GM18909 (cell line): ENCODE measurements at regions not wholly inside any gene's neighbourhood (a gene's known extent, or its start where the extent isn't known, plus 50 kb on each side); places are given as distances from the start of the nearest gene placed in this dataset.
"Not testable (repeated sequence)": the region's sequence is repeated elsewhere in the genome, so short reads cannot be mapped to it uniquely, and the experiment has no call there.

Experiments used
- ATAC-seq: cut with Tn5 transposase; IDR thresholded peaks from one replicate; pipeline ENCODE4 v1.9.1; 2021; ENCODE audit warnings: mild to moderate bottlenecking; ENCODE audit not compliant: unreplicated experiment, poor library complexity

DNA sequence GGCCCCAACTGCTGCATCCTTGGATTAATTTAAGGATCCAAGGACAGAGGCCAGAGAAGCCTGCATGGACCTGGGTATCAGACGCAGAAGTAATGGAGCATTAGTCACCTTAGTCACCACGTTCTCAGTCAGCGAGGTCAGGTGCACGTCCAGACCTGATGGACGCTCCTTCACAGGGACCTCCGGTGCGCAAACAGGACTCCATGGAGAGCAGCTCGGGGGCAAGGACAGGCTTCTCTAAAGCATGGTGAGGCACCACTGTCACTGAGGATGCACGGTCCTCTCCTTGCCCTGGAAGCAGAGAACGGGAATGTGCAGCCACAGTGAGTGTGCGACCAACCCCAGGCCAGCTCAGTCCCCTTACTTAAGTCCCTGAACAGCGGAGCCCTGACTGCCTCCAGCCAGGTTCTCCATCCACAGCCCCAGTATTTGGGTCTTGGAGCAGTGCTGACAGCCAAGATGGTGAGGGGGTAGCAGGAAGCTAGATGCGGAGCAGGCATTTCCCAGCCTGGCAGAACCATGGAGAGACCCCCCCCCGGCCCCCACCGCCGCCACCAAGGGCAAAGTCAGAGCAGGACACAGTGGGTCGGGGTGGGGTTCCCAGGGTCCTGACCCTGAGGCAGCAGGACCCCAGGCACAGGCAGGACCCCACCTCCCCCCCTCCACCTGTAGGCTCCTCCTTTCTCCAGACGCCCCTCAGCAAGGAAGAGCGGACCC is 253.4 kb upstream of the SFSWAP start:
- ATAC-seq: no peak

DNA sequence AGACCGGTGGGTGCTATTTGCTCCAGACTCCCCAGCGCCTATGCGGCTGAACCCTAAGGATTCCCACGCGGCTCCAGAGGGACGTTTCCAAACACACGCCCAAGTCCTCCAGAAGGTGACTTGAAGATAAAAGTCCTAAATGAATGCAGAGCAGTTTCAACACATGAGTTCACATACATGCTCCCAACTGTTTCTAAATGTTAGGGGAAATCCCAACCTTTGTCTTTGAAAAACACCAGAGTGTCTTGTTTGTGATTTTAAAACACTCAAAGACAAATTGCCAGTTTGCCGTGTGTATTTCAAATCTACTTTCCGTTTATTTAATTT is 252.9 kb upstream of the SFSWAP start:
- no peak for ATAC-seq

DNA sequence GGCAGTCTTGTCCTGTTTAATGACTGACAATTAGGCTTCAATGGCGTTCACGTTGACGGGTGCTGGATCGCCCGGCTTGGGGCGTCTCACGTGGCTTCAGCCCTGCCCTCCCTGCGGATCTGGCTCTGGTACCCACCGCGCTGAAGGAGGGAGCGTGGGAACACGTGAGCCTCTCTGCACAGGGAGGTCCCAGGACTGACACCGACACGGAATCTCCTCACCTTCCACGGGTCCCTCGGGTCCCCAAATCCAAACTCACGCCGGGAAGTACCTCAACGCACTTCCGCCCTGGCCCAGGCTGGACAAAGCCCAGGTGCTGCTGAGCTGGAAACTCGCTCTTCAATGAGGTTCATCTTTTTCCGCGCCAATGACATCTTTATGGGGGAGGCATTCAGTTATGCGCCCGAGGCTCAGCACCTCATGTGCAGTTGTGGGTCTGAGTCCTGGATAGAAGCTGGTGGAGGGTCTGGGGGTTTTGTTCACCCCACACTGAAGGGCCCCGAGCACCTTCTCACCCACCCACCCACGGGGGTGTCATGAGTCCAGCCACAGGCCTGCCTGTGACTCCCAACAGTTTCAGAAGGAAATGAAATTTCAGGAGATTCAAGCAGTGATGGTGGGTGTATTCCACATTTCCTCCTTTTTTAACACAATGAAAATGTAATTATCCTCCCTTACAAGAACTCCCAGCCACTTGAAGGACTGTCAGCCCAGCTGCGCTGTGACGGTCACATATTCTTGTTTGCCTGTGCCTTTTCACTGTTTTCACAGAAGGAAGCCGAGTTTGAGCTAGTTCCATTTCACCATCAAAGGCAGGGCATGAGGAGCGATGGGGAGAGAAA is 251.7 kb upstream of the SFSWAP start:
- ATAC-seq: no peak

DNA sequence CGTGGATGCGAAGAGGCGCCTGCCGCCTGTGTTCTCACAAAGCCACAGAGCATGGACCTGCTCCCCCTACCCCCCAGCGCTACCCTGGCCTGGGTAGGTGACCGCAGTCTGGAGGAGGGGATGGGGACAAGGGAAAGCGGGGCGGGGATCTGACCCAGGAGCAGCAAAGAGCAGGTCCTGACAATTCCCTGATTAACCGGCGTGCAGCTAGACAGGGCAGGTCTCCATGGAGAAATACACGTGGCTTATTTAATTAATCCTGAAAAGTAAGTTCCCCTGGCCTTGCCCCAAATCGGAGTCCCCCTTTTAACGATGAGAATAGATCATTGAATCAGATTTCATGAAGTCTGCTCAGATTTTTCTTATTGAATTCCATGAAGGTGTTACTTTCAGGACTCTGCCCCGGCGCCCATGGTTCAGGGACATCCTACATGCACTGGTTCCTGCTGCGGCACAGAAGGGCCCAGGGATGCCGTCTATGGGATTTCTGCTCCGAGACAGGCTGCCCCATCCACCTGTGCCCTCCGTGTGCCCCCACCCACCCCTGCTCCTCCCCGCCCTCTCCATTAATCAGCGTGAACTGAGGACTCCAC is 251.0 kb upstream of the SFSWAP start:
- ATAC-seq: no peak

DNA sequence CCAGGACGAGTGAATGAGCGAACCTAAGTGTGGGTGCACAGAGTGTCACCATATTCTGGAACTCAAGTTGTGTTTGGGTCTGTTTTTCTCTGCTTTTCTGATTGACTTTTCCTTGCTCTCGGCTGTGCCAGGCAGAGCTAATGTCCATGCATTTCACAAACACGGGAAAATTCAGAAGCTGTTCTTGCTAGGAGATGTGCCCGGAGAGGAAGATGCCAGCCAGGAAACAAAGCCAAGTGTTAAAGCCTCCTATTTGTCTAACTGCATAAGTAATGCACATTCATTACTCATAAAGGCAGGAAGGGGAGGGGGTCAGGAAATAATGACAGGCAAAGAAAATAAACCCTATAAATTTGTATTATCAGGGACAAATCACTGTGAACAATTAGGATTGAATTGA is 250.4 kb upstream of the SFSWAP start:
- ATAC-seq: no peak

DNA sequence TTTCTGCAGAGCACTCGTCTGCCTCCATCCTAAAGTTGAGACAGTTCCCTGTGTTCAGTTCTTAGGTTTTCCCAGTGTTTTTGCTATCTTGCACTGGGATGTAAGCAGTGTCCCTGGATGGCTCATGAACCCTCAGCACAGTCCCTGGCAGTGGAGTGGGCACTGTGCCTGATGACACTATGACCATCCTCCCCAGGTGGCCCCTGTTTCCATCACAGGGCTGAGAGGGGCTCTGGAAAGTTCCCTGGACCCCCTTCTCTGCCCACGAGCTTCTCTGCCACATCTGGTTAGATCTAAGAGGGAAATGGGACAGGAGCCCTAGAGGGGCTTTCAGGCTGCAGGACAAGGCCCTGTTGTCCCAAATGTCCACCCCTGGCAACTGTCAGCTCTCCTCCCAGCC is 249.8 kb upstream of the SFSWAP start:
- no peak for ATAC-seq

DNA sequence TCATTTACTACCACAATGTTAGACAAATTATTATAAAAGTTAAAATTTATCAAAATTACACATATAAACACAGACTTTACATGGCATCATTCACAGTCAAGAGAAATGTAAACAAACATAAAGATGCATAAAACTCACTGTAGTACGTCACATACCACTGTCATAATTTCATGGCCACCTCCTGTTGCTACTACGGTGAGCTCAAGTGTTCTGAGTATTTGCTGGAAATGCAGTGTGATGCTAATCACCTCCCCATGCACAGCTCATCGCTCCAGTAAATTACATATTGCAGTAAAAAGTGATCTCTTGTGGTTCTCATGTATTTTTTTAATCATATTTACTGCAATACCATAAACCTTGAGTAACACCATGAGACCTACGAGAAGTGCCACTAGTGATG is 247.7 kb upstream of the SFSWAP start:
- no peak for ATAC-seq

DNA sequence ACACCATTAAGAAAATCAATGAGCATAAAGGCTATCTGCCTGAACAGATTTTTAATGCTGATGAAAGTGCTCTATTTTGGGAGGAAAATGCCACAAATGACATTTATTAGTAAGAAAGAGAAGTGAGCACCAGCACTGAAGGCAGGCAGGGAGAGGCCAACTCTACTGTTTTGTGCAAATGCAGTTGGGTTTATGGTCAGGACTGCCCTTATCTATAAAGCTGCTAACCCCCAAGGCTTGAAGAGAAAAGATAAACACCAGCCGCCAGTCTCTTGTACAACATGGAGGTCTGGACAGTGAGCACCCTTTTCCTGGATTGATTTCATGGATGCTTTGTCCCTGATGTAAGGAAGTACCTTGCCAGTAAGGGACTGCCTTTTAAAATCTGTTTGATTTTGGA is 246.8 kb upstream of the SFSWAP start:
- no peak for ATAC-seq

DNA sequence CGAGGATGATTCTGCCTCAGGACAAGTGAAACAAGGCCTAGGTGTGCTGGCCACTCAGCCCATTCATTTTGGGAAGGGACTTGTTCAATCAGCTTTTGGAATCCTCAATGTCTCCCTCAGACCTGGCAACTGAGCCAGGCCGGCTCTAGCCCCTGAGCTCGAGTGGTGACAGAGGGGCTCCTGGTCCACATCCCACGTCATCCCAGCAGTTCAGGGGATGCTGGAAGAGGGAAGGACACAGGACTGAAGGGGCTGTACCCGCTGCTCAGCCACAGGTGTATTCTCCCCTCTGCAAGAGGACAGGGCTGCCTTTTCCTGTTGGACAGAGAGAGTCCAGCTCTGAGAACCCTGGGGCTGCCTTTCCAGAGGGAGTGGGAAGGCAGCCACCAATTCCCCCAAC is 244.6 kb upstream of the SFSWAP start:
- no peak for ATAC-seq

DNA sequence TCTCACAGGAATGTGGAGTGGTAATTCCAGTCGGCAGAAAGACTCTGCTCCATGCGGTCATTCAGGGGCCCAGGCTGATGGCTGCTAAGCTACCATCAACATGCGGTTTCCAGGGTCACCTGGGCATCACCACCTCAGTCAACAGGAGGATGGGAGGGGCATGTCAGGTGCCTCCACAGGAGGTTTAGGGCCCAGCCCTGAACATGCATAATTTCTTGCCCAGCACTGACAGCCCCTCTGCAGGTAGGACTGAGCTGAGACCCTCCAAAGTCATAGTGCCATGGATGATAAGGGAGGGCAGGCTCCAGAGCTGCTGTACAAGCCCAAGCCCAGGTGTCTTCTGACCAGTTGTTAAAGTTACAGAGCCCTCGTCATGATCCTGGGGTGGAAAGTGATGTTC is 244.0 kb upstream of the SFSWAP start:
- no peak for ATAC-seq

DNA sequence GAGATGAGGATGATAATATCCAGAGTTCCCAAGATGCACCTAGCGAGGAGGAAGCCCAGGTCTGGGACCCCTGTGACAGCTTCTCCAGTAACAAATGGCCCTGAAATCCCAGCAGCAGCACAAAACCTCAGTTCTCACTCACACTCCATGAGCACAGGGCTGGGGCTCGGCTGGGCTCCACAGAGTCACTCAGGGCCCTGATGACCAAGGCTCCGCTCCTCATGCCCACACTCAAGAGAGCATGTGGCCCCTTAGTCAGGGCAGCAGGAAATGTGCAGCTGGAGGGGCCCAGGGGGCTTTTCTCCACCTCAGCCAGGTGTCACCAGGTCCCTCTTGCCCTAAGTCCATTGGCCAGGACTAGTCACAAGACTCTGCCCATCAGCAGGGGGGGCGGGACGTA is 242.7 kb upstream of the SFSWAP start:
- no peak for ATAC-seq

DNA sequence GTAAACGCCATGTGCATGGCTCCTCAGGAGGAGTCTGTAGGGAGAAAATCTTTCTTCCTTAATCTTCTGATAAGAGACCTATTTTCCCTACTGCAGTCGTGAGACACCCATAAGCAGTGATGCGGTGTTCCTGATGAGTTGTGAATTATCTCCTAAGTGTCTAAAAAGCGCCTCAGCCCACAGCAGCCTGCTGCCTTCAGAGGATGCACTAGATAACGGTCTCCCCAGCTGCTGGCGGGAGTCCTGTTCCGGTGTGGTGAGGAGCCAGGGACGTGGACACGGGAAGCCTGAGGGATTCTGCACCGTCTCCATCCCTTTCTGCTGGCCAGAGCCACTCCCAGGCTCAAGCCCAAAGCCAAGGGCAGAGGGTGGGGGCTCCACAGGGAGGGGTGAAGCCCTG is 240.9 kb upstream of the SFSWAP start:
- not testable (repeated sequence) for ATAC-seq

DNA sequence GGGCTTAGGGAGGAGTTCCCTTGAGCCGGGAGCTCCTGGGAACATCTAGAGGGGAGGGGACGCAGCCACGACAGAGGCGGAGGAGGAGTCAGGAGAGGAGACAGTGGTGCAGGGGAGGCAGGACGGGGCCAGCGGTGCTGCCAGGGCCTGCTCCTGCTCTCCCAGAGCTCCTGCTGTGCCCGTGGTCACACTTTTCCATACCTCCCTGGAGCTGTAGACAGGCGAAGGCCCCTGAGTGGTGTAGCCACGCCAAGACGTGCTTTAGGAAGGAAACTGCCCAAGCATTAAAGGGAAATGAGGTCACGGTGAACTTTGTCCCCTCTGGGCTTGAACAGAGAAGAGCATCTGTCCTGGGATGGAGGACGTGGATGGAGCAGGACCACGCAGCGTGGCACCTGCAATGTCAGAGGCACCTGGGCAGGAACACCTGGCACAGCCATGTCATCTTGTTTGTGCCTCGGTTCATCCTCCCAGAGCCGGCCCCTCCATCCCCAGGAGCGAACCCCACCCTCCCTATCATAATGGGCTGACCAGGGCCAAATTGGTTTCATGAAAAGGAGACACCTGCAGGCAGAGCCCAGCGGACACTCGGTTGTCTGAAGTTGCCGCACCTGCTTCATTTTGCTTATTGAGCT is 239.5 kb upstream of the SFSWAP start:
- no peak for ATAC-seq

DNA sequence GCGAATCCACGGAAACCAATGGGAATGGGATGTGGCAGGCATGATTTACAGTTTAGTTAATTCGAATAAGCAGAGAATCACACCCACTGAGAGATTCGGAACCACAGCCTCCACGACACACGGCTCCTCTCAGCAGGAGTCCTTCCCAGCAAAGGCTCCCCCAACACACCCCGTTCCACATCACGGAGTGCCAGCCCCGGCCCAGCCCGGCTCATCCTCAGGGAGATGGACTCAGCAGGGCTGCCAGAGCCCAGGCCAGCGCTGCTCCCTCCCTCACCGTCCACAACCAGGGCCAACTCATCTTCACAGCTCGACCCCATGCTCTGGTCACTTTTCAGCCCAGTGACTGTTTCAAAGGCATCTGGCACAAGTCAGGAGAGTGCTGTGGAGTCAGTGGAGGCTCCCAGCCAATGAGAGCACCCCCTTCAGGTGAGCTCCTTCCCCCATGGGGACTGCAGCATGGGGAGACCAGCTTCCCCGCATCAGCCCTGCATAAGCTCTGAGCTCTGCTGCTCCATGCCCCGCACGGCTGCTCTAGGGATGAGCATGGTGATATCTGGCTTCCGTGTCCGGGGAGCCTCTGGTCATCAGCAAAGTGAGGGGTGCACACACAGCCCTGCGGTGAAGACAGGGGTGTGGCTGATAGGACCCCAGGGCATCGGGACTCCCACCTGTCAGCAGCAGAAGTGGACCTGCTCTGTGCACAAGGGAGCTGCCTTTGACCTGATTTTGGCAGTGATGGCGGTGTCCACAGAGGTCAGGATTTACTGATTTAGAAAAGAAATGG is 238.8 kb upstream of the SFSWAP start:
- no peak for ATAC-seq

DNA sequence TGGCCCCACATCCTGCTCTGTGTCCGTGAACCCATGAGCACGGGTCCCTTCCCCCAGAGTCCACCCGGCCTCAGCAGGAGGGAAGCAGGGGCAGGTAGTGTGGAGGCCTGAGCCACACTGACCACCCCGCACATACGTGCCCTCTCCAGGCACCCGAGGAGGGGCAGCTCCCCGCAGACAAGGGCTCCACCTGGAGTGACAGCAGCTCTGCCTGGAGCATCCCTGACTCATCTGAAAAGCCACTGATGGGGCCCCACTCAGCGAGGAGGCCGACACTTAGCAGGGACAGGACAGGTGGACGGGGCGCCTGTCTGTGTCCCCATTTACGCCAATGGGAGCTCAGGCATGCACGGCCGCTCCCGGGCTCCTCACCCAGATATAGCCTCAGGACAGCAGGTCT is 237.6 kb upstream of the SFSWAP start:
- ATAC-seq: no peak

DNA sequence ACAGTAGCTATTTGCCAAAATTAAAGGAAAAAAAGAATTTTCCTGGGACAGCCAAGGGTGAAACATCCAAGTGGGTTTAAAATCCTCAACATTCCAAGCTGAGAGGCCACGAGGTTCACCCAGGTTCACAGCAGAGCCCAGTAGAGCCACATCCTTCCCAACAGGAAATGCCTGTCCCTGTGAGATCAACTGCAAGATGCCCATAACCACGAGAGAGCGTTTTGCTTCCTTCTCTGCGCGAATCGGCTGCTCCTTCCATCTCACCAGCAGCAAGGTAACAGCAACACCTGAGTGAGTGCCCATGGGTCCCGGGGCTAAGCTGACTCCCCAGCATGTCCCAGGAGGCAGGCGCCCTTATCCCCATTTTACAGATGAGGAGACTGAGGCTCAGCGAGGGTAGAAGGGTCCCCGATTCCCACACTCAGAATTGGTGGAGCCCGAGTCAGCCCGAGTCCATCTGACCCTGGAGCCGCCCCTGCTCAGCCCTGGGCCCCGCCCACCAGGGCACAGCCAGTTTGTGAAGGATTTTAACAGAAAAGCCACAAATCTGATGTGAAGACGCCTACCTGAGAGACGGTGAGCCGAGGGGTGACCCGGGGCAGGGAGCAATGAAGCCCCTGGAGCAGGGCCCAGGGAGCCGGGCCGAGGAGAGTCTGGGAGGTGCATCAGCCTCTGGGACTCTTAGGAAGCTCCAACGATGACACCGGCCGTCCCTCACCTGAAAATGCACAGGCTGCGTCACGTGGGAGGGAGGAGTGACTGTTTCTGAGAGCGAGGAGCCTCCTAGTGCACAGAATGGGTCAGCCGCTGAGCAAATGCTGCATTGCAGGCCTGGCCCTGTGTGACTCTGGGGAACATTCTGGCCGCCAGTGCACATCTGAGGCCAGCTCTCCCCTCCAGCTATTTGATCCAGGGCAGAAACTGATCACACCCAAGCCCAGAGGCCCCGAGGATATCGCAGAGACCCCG is 236.9 kb upstream of the SFSWAP start:
- no peak for ATAC-seq

DNA sequence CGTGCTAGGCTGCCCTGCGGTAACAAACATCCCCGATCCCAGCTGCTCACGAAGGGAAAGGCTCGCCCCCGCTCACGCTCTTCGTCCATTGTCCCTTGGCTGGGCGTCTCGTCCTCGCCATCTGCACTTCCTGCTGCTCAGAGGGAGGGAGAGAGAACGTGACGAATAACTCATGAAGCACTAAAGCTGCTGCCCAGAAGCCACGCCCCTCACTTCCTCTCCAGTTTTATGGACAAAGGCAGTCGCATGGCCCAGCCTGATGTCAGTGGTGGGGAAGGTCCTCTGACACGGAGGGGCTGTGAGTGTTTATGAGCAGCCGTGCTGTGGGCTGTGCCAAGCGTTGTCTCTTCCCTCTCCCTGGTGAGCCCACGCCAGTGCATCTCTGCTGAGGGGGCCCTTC is 235.9 kb upstream of the SFSWAP start:
- not testable (repeated sequence) for ATAC-seq

DNA sequence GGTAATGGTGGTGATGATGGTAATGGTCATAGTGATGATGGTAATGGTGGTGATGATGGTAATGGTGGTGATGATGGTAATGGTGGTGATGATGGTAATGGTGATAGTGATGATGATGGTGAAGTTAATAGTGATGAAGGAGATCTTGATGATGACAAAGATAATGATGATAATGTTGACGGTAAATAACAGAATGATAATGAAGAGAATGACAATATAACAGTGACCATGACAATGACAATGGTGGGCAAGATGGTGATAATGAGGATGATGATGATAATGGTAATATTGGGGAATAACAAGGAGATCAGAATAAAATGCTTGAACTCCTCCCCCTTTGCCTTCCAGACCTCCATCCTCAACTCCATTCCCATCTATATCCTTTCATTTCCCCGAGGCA is 233.3 kb upstream of the SFSWAP start:
- ATAC-seq: no peak

DNA sequence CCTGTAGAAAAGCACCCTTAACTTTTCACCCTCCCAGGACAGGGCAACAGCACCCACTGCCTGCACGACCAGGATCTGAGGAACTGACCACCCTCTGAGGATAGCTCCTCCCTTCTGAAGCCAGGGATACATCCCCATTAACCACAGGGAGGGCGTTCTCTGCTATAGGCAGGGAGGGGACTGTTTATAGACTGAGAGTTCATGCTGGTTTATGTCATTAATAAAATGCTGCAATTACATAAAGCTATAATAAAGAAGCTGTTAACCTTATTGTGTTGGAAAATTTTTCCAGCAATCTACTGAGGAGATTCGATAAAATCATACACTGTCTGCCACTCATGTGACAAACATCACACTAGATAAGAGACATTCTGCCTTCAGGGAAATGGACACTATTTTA is 232.4 kb upstream of the SFSWAP start:
- no peak for ATAC-seq
